Calu3 (cell line): ENCODE measurements at regions not wholly inside any gene's neighbourhood (a gene's known extent, or its start where the extent isn't known, plus 50 kb on each side); places are given as distances from the start of the nearest gene placed in this dataset.

Experiments used
- BruUV-seq: library from RNA; stranded (reverse); fragments of 400-500 nt; replicated peaks from 2 replicates; lab custom pipeline; 2021; lab: Mats Ljungman, UMichigan
- CTCF ChIA-PET: fragments of 300-600 bp; sonication (Branson Sonifier 250); formaldehyde crosslinking; loops from one replicate; lab custom pipeline; 2022; ENCODE audit warnings: antibody characterized with exemption; lab: Charles Lee
- DNase-seq: peaks from one replicate; pipeline ENCODE4 v3.0.0; 2022
- H3K27ac Mint-ChIP-seq: one replicate; pipeline ENCODE4 v1.8.0; 2022; ENCODE audit warnings: mixed read lengths; ENCODE audit not compliant: unreplicated experiment
- H3K27me3 Mint-ChIP-seq: one replicate; pipeline ENCODE4 v1.8.0; 2022; ENCODE audit warnings: mixed read lengths; ENCODE audit not compliant: unreplicated experiment
- H3K36me3 Mint-ChIP-seq: one replicate; pipeline ENCODE4 v1.8.0; 2022; ENCODE audit warnings: mild to moderate bottlenecking, moderate library complexity, mixed read lengths; ENCODE audit not compliant: insufficient read depth, unreplicated experiment
- H3K4me1 Mint-ChIP-seq: one replicate; pipeline ENCODE4 v1.8.0; 2022; ENCODE audit warnings: mild to moderate bottlenecking, low read depth, mixed read lengths; ENCODE audit not compliant: unreplicated experiment
- H3K4me3 Mint-ChIP-seq: one replicate; pipeline ENCODE4 v1.8.0; 2022; ENCODE audit warnings: mild to moderate bottlenecking, low read depth, moderate library complexity, mixed read lengths; ENCODE audit not compliant: unreplicated experiment
- H3K9me3 Mint-ChIP-seq: one replicate; pipeline ENCODE4 v1.8.0; 2022; ENCODE audit warnings: low read depth, mixed read lengths; ENCODE audit not compliant: unreplicated experiment
- intact Hi-C: fragments of 100-400 bp; cut with micrococcal nuclease; formaldehyde crosslinking; loops from one replicate; pipeline ENCODE4 v1.10.0; 2022; ENCODE audit not compliant: unreplicated experiment
- TF ChIP-seq, protein P1 (sequence below): fragments of 200-600 bp; IDR thresholded peaks from one replicate; pipeline ENCODE4 v1.8.0; 2022; ENCODE audit warnings: antibody characterized with exemption; ENCODE audit not compliant: unreplicated experiment

DNA sequence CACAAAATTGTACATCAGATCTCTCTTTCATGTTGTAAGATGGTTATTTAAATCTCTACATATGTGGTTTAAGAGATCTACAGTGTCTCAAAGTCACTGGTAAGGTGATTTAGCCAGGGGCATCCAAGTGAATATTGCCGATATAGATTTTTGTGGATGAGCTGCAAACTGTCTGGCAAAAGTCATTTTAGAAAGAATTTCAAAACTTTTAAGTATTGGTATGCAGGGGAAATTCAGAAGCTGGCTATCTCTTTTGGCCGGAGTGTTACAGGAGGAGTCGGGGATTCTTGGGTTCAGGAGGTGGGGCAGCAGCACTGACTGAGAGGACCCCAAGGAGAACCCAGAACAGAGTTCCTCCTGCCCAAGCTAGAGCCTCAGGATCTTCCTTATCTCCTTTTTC, 69.9 kb downstream of the PTHLH start:
- Mint-ChIP-seq H3K4me3 (no peak overlapping the region), H3K27ac (no peak overlapping the region), H3K27me3 (no peaks in the 10 kb centered on the region), H3K36me3 (no peaks in the 10 kb centered on the region), H3K9me3 (no peaks in the 10 kb centered on the region), H3K4me1 (no peaks in the 10 kb centered on the region)
- CTCF ChIA-PET, result no interaction called here
- intact Hi-C loops, result no loop called here
- TF ChIP-seq, protein P1, sequence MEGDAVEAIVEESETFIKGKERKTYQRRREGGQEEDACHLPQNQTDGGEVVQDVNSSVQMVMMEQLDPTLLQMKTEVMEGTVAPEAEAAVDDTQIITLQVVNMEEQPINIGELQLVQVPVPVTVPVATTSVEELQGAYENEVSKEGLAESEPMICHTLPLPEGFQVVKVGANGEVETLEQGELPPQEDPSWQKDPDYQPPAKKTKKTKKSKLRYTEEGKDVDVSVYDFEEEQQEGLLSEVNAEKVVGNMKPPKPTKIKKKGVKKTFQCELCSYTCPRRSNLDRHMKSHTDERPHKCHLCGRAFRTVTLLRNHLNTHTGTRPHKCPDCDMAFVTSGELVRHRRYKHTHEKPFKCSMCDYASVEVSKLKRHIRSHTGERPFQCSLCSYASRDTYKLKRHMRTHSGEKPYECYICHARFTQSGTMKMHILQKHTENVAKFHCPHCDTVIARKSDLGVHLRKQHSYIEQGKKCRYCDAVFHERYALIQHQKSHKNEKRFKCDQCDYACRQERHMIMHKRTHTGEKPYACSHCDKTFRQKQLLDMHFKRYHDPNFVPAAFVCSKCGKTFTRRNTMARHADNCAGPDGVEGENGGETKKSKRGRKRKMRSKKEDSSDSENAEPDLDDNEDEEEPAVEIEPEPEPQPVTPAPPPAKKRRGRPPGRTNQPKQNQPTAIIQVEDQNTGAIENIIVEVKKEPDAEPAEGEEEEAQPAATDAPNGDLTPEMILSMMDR, result no peak
- no TSS peak for BruUV-seq
- no peak for DNase-seq

DNA sequence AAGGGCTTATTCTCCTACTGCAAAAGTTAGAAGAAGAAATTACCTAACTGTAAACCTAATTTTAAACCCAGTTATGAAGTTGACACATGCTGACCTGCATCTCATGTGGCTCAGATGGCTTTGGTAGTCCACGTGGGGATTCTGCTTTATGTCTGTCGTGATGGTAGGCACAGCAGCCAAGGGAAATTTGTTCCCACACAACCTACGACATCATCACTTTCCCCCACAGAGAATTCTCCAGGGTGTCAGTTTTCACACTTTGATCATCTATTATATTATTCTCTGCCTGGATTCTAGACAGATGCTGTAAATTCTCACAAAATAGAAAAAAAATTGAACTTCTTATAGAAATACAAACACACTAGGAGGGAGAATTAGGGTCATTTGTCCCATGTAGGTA, 70.6 kb downstream of the PTHLH start:
- Mint-ChIP-seq H3K36me3 (no peaks in the 10 kb centered on the region), H3K27me3 (no peaks in the 10 kb centered on the region), H3K27ac (no peak overlapping the region), H3K9me3 (no peaks in the 10 kb centered on the region), H3K4me1 (no peaks in the 10 kb centered on the region), H3K4me3 (no peak overlapping the region)
- BruUV-seq, result no TSS peak
- DNase-seq, result no peak
- intact Hi-C loops, result no loop called here
- TF ChIP-seq, protein P1, result no peak
- CTCF ChIA-PET, result no interaction called here

DNA sequence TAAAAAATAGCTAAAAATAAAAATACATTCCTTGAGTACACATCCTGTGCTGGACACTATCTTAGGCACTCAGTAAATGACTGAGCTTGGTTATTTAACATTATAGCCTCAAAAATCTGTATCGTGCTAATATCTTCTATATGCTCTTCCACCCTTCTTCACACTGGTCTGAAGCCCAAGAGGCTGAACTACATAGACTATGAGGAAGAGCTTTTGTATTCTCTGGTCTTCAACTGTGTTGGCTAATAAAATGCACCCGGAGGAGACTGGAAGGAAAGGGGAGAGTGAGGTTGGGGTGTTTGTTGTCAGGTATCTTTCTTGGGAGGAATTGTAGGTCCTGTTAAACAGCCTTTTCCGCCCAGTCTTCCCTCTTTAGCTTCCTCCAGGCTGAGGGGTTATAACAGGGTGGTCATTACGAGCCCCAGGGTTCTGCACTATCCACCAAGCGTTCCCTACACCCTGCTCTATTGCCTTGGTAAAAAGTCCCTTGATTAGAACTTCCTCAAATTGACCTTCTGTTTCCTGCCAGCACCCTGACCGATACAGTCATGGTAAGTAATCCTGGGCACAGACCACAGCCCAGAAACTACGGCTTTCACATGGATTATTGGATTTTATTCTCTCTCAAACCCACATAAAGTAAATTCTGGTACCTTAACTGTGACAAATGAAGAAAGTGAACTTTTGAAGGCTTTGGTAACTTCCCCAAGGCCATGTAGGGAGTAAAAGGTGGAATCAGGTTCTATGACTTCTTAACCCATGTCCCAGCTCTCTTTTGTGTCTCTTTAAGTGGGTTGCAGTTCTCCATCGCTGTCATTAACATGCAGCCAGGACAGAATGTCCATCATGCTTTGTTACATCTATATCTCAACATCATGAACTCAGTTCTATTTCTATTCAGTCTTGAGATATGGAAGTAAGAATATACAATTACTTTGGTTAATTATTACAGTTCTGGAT, 71.3 kb downstream of the PTHLH start:
- no peaks in the 10 kb centered on the region for H3K36me3 Mint-ChIP-seq
- no peak overlapping the region for H3K4me3 Mint-ChIP-seq
- BruUV-seq, result no TSS peak
- no peaks in the 10 kb centered on the region for H3K4me1 Mint-ChIP-seq
- no peaks in the 10 kb centered on the region for H3K9me3 Mint-ChIP-seq
- no peaks in the 10 kb centered on the region for H3K27me3 Mint-ChIP-seq
- CTCF ChIA-PET, result no interaction called here
- intact Hi-C loops, result no loop called here
- DNase-seq, result no peak
- TF ChIP-seq, protein P1, result no peak
- no peak overlapping the region for H3K27ac Mint-ChIP-seq

DNA sequence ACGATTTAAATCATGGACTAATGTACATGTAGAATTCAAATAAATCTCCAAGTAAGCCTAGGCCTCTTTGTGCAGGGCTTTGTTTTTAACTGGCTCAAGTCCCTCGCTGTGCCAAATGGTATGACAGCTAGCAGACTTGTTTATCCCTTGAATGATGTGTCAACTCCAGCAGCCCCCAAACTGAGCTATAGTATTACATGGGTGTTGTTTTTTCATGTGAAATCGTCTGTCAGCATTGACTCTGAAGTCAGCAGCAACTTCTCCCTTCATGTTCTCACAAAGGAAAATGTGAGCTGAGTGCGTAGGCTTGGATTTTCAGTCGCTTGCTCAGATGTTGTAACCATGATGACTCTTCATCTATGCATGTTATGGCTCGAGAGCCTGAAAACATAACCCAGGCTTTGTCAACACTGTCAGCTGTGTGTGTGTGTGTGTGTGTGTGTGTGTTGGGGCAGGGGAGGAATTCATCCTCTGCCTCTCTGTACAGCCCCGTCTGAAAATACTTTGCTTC, 73.3 kb downstream of the PTHLH start:
- TF ChIP-seq, protein P1, result no peak
- intact Hi-C loops, result no loop called here
- Mint-ChIP-seq H3K9me3 (no peaks in the 10 kb centered on the region), H3K4me1 (no peaks in the 10 kb centered on the region), H3K27me3 (no peaks in the 10 kb centered on the region), H3K4me3 (no peak overlapping the region), H3K36me3 (no peaks in the 10 kb centered on the region), H3K27ac (no peak overlapping the region)
- BruUV-seq, result no TSS peak
- CTCF ChIA-PET, result no interaction called here
- no peak for DNase-seq
